Aorta (tissue), 5 donors: ENCODE measurements at regions not wholly inside any gene's neighbourhood (a gene's known extent, or its start where the extent isn't known, plus 50 kb on each side); places are given as distances from the start of the nearest gene placed in this dataset.

Experiments
- ATAC-seq: fragments of 200-7000 bp; cut with Tn5 transposase; one replicate; pipeline ENCODE4 v1.9.1; 2022; ENCODE audit warnings: moderate library complexity; ENCODE audit not compliant: low FRiP score
- DNase-seq, 2 donors: peaks; one replicate each; pipeline ENCODE4 v3.0.0-alpha.2; 2020
- H3K27ac ChIP-seq, 2 donors: one replicate each; pipeline ENCODE4 v1.5.1; 2013; ENCODE audit warnings: low read length in 2 of 2, mild to moderate bottlenecking in 2 of 2, moderate library complexity in 2 of 2, control low read depth in 1 of 2, inconsistent platforms in 1 of 2, low read depth in 1 of 2
- H3K27me3 ChIP-seq, 2 donors: one replicate each; pipeline ENCODE4 v1.6.1; 2013; ENCODE audit warnings: control low read depth in 1 of 2, low read length in 1 of 2, mild to moderate bottlenecking in 1 of 2, moderate library complexity in 1 of 2; ENCODE audit not compliant: insufficient read depth in 2 of 2, control insufficient read depth in 1 of 2
- H3K36me3 ChIP-seq, 2 donors: one replicate each; pipeline ENCODE4 v1.6.1; 2013; ENCODE audit warnings: control low read depth in 1 of 2, low read length in 1 of 2, mild to moderate bottlenecking in 1 of 2; ENCODE audit not compliant: insufficient read depth in 2 of 2, control insufficient read depth in 1 of 2
- H3K4me1 ChIP-seq, 2 donors: one replicate each; pipeline ENCODE4 v1.6.1; 2013; ENCODE audit warnings: low read length in 2 of 2, control low read depth in 1 of 2, mild to moderate bottlenecking in 1 of 2, moderate library complexity in 1 of 2; ENCODE audit not compliant: insufficient read depth in 2 of 2, control insufficient read depth in 1 of 2
- H3K4me3 ChIP-seq, 2 donors: one replicate each; pipeline ENCODE4 v1.5.1; 2013; ENCODE audit warnings: low read length in 2 of 2, control low read depth in 1 of 2, mild to moderate bottlenecking in 1 of 2
- H3K9me3 ChIP-seq: one replicate; pipeline ENCODE4 v1.6.1; 2013; ENCODE audit warnings: mild to moderate bottlenecking, low read length; ENCODE audit not compliant: control insufficient read depth
- WGBS, 2 donors: extraction: QIAGEN DNeasy Blood & Tissue Kit; methylation state at CpG; one replicate each; pipeline ENCODE4 v1.1.7; 2013; 5-methylcytosine and 5-hydroxymethylcytosine counted together
- intact Hi-C, 2 donors: fragments of 100-400 bp; cut with DNase I; formaldehyde crosslinking; loops; one replicate each; pipeline versions ENCODE4 v1.14.2 to v1.15.0; 2022
- donor health status: healthy with polysubstance abuse.
- donor health status: Bipolar disorder and iron deficiency.
- donor health status: DM: no; HTN: no; CAD: no.
- donor health status: DM: no; HTN: no; CAD: no.
- donor health status: DM: yes; HTN: yes; CAD: no.

DNA sequence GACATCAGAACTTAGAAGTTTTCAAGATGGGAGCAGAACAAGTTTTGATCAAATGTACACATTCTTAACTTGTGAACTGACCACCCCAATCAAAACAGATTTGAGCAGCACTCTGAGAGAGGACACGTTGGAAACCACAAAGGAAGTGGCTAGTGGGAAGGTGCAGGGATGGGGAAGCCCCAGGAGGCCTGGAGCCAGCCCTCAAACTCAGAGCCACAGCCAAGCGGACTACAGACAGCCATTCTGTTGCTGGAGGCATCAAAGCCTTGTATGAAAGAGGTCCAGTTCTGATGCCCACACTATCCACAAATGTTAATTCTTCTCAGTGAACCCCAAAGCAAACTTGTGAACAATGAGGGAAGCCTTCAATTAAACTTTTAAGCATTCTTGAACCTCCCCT lies 143.6 kb upstream of the RAB4A start:
- Histone ChIP-seq H3K36me3 (no peaks in the 10 kb centered on the region), H3K4me1 (no peaks in the 10 kb centered on the region), H3K4me3 (no peak overlapping the region), H3K27me3 (no peaks in the 10 kb centered on the region), H3K9me3 (no peaks in the 10 kb centered on the region), H3K27ac (no peak overlapping the region)
- no peak for ATAC-seq
- no peak for DNase-seq
- WGBS, 2 donors = 71 to 72% methylated on average over 2 of the region's 2 CpGs
- intact Hi-C loops = no loop called here

DNA sequence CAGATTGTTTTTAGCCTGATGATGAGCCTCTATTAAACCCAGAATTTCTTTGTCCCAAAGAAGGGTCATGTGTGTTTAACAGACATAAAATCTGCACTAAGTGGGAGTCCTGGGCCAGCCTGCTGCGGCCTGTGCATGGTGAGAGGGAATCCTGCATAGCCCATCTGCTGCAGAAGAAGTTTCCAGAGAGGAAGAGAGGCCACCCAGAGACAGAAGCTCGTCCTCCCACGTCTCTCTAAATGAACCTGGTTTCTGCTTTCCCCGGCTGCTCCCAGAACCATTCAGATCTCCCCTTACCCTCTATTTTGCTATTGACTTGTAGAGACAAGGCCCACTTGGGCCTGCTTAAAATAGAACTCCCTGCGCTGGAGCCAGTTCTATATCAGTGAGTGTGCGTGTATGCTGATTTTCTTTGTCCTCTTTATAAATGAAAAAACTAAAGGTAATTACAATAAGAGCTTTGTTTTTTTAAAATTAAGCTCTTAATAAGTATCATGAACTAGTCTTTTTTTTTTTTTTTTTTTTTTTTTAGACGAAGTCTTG lies 142.8 kb upstream of the RAB4A start:
- Histone ChIP-seq H3K4me1 (no peaks in the 10 kb centered on the region), H3K27me3 (no peaks in the 10 kb centered on the region), H3K36me3 (no peaks in the 10 kb centered on the region), H3K27ac (no peak overlapping the region), H3K9me3 (no peaks in the 10 kb centered on the region), H3K4me3 (no peak overlapping the region)
- intact Hi-C loops = no loop called here
- no peak for ATAC-seq
- WGBS, 2 donors = 91% methylated on average over 7 of the region's 7 CpGs
- no peak for DNase-seq

DNA sequence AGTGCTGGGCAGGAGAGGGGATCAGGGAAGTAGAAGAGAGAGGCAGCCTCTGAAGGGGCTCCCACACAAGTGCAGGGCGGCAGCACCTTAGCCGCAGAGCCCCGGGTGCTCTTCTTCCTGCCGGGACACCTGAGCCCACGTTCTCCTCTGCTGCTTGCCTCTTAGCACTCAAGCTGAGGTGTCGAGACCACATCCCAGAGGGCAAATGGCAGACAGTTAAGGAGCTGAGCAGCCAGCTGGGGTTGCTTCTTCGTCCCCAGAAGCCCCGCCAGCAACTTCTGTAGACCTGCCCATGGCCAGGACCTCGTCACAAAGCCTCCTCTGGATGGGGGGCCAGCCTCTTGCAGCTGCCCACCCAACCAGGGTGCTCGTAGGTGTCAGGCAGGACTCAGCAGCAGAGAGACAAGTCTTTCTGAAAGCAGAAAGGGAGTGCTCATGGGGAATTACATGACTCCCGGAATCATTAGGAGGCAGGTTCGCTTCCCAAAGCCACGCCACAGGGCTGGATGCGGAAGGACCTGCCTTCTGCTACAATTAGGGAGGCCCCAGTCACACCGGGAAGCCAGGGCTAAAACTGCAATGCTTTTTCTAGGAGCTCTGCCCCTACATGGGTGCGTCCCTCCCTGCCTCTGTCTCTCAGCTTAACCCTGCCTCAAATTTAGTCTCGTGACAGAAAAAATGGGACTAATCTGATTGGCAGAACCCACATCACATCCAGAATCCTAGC lies 141.4 kb upstream of the RAB4A start:
- H3K9me3 ChIP-seq = no peaks in the 10 kb centered on the region
- ATAC-seq = no peak
- H3K27me3 ChIP-seq = no peaks in the 10 kb centered on the region
- DNase-seq = no peak
- H3K36me3 ChIP-seq = no peaks in the 10 kb centered on the region
- H3K4me3 ChIP-seq = no peak overlapping the region
- no peak overlapping the region for H3K27ac ChIP-seq
- H3K4me1 ChIP-seq = no peaks in the 10 kb centered on the region
- 90 to 93% methylated on average over 17 of the region's 17 CpGs for WGBS, 2 donors
- intact Hi-C loops = no loop called here

DNA sequence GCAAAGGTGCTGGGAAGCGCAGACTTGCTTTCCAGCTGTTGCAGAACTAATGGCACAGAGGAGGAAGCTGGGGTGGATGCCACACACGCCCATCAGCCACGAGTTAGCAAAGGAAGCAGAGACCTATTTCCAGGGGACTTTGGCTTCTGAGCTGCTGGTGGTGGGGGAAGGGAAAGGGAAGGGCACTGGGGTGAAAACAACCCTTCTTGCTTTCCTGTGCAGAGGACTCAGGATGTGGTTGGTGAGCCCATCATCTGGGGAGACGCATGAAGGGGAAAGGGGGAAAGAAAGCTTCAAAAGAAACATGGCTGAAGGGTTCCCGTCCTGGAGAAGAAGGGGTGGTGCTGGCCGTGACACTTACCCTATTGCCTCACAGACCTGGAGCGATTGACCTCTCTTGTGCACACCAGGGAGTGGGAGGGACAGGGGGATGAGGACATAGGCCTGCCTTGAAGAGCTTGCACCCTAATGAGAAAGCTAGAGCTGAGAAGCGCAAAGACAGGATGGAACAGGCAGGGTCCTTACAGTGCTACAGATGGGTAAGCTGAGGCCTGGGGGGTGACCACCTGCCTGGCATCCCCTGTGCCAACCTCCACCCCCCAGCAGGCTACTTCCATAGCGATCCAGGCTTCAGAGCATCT lies 140.8 kb upstream of the RAB4A start:
- Histone ChIP-seq H3K27me3 (no peaks in the 10 kb centered on the region), H3K4me3 (no peak overlapping the region), H3K4me1 (no peaks in the 10 kb centered on the region), H3K27ac (no peak overlapping the region), H3K9me3 (no peaks in the 10 kb centered on the region), H3K36me3 (no peaks in the 10 kb centered on the region)
- intact Hi-C loops = no loop called here
- 85 to 91% methylated on average over 9 of the region's 9 CpGs for WGBS, 2 donors
- ATAC-seq (no peak), DNase-seq (no peak)

DNA sequence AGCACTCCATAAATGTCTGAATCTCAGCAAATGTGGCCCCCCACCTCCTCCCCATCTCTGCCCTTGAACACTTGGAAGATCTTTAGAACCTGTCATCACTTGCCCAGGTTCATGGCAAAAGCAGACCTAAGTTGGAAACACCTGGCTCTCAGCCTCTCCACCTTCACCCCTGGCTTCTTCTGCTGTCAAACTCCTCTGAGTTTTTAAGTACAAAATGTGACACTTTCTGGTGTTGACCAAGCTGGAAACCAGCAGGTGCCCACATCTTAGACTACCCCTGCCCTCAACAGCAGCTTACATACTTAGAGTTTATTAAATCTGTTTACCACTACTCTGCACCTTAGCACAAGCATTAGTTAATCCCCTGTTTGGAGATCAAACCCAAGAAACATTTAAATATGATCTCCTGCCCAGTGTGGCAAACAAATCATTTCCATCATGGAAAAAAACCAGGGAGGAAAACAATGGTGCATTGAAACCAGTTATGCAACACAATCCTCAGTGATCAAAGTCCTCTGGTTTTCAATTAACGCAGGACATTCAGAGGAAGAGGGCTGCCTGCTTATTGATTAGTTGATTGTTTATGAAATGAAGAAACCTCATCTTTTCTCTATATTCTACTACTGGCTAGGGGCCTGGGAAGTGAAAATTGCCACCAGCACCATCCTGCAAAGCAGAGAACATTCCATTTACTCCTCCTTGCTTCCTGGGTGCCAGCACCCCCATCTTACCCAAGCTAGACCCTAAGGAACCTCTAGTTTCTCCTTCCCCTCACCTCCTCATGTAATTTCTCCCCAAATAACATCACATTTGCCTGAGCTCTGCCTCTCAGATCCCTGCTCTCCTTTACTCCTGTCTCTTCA lies 139.4 kb upstream of the RAB4A start:
- H3K36me3 ChIP-seq = no peaks in the 10 kb centered on the region
- DNase-seq (no peak), ATAC-seq (no peak)
- intact Hi-C loops = no loop called here
- no peaks in the 10 kb centered on the region for H3K4me1 ChIP-seq
- no peak overlapping the region for H3K4me3 ChIP-seq
- H3K27ac ChIP-seq = no peak overlapping the region
- H3K9me3 ChIP-seq = no peaks in the 10 kb centered on the region
- WGBS, 2 donors = 94 to 100% methylated on average over 1 of the region's 1 CpG
- no peaks in the 10 kb centered on the region for H3K27me3 ChIP-seq

DNA sequence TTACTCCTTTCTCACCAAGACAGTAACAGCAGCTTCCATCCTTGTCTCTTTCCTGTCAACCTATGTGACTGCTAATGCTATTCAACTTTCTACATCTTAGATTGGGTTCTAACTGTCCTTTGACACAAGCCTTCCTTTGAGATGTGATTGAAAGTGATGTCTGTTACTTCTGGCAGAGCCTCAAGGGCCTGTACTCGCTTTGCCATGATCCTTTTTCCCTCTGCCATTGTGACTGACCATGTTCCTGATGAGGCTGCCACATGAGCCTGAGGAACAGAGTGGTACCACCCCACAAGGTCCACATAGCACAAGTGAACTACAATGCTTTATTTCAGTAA lies 138.8 kb upstream of the RAB4A start:
- Histone ChIP-seq H3K36me3 (no peaks in the 10 kb centered on the region), H3K4me3 (no peak overlapping the region), H3K27me3 (no peaks in the 10 kb centered on the region), H3K27ac (no peak overlapping the region), H3K9me3 (no peaks in the 10 kb centered on the region), H3K4me1 (no peaks in the 10 kb centered on the region)
- no peak for ATAC-seq
- intact Hi-C loops = no loop called here
- DNase-seq = no peak
- WGBS, 2 donors = 88 to 96% methylated on average over 1 of the region's 1 CpG

DNA sequence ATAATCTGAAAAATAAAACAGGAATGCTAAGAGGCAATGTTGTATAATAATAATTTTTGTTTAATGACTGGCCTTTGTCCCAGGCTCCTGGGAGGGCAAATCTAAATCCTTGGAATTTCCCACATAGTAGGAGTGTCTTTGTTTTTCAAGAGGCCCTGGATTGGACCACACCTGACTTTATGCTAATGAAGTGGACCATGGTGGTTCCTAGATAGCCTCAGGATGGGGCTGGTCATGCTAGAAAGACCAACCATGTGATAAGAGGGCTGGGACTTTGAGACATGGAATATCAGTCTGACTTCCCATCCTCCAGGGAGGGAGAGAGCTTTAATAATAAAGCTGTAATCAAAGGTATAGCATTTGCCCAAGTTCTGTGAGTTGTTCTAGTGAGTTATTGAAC lies 138.2 kb upstream of the RAB4A start:
- DNase-seq (no peak), ATAC-seq (no peak)
- H3K27ac ChIP-seq = no peak overlapping the region
- intact Hi-C loops = no loop called here
- H3K4me1 ChIP-seq = no peaks in the 10 kb centered on the region
- no peaks in the 10 kb centered on the region for H3K27me3 ChIP-seq
- H3K36me3 ChIP-seq = no peaks in the 10 kb centered on the region
- no peaks in the 10 kb centered on the region for H3K9me3 ChIP-seq
- no peak overlapping the region for H3K4me3 ChIP-seq

DNA sequence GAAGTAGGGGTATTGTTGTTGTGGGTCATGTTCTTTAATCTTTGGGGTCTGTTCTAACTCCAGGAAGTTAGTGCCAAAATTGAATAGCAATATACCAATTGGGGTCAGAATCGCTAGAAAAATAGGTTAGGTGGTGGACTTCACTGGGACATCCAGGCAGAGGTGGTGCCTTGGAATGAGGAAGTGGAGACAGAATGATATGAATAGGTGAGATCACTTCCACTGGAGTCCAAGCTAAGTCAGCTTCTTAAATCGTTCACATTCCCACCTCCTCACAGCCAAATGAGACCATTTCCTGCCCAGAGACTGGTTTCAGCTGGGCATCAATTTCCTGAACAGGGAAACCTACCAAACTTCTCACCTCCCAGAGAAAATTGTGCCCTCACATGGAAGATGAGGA lies 137.8 kb upstream of the RAB4A start:
- H3K36me3 ChIP-seq = no peaks in the 10 kb centered on the region
- no peaks in the 10 kb centered on the region for H3K9me3 ChIP-seq
- H3K4me1 ChIP-seq = no peaks in the 10 kb centered on the region
- H3K27me3 ChIP-seq = no peaks in the 10 kb centered on the region
- no peak overlapping the region for H3K4me3 ChIP-seq
- H3K27ac ChIP-seq = no peak overlapping the region
- no peak for ATAC-seq
- WGBS, 2 donors = 64 to 74% methylated on average over 2 of the region's 2 CpGs
- intact Hi-C loops = no loop called here
- no peak for DNase-seq
